ENCODE measurements at regions not wholly inside any gene's neighbourhood (a gene's known extent, or its start where the extent isn't known, plus 50 kb on each side); places are given as distances from the start of the nearest gene placed in this dataset.

DNA sequence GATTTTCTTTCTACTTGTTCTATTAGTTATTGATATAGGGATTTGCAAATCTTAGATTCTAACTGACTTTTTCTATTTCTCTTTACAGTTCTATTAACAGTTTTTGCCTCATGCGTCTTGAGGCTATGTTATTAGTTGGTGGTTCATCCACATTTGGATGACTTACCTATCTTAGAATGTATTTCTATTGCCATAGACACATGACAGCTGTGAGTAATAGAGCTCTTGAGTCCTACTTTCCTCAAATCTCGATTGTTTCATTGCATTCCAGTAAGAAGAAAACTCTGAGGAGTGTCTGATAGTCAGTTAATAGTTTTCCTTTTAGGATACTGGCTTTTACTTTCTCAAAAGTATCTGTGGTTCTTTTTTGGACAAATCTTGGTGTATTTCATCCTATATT, 241.4 kb upstream of the ZNF32 start:
- TF ChIP-seq, protein P1, sequence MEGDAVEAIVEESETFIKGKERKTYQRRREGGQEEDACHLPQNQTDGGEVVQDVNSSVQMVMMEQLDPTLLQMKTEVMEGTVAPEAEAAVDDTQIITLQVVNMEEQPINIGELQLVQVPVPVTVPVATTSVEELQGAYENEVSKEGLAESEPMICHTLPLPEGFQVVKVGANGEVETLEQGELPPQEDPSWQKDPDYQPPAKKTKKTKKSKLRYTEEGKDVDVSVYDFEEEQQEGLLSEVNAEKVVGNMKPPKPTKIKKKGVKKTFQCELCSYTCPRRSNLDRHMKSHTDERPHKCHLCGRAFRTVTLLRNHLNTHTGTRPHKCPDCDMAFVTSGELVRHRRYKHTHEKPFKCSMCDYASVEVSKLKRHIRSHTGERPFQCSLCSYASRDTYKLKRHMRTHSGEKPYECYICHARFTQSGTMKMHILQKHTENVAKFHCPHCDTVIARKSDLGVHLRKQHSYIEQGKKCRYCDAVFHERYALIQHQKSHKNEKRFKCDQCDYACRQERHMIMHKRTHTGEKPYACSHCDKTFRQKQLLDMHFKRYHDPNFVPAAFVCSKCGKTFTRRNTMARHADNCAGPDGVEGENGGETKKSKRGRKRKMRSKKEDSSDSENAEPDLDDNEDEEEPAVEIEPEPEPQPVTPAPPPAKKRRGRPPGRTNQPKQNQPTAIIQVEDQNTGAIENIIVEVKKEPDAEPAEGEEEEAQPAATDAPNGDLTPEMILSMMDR (IDR thresholded peaks at IDR 0.05), result no peak
- TF ChIP-seq POLR2A (IDR thresholded peaks at IDR 0.05), result no peak
